HG03432 (cell line): ENCODE measurements at regions not wholly inside any gene's neighbourhood (a gene's known extent, or its start where the extent isn't known, plus 50 kb on each side); places are given as distances from the start of the nearest gene placed in this dataset.
"Not testable (repeated sequence)": the region's sequence is repeated elsewhere in the genome, so short reads cannot be mapped to it uniquely, and the experiment has no call there.

ENCODE experiments used
- ATAC-seq: cut with Tn5 transposase; IDR thresholded peaks from one replicate; pipeline ENCODE4 v1.9.1; 2021; ENCODE audit warnings: mild to moderate bottlenecking, moderate library complexity; ENCODE audit not compliant: unreplicated experiment

GRCh38 chr6:22349051-22349450 lies 52.2 kb upstream of the PRL start:
- ATAC-seq: no peak

GRCh38 chr6:22349528-22349927 lies 52.7 kb upstream of the PRL start:
- no peak for ATAC-seq

GRCh38 chr6:22350109-22350508 lies 53.3 kb upstream of the PRL start:
- no peak for ATAC-seq

- ATAC-seq: no peak
Measured at GRCh38 chr6:22353101-22353500, 56.3 kb upstream of the PRL start.

- ATAC-seq: no peak
Measured at GRCh38 chr6:22356362-22356940, 59.6 kb upstream of the PRL start.

GRCh38 chr6:22357724-22358189 lies 60.9 kb upstream of the PRL start:
- ATAC-seq: peak; percentile 84

GRCh38 chr6:22361576-22361975 lies 64.7 kb upstream of the PRL start:
- no peak for ATAC-seq

- no peak for ATAC-seq
Measured at GRCh38 chr6:22362361-22362760, 65.5 kb upstream of the PRL start.

GRCh38 chr6:22363166-22363713 lies 66.4 kb upstream of the PRL start:
- peak; percentile 23 for ATAC-seq

GRCh38 chr6:22363714-22364239 lies 66.9 kb upstream of the PRL start:
- ATAC-seq: peak; percentile 44

- no peak for ATAC-seq
Measured at GRCh38 chr6:22364306-22364705, 67.5 kb upstream of the PRL start.

GRCh38 chr6:22366214-22366613 lies 69.4 kb upstream of the PRL start:
- ATAC-seq: no peak

- ATAC-seq: no peak
Measured at GRCh38 chr6:22367346-22367745, 70.5 kb upstream of the PRL start.

- ATAC-seq: no peak
Measured at GRCh38 chr6:22368794-22369193, 72.0 kb upstream of the PRL start.

GRCh38 chr6:22372922-22373321 lies 76.1 kb upstream of the PRL start:
- ATAC-seq: peak; percentile 95

GRCh38 chr6:22374950-22375349 lies 78.1 kb upstream of the PRL start:
- not testable (repeated sequence) for ATAC-seq

GRCh38 chr6:22376293-22376692 lies 79.5 kb upstream of the PRL start:
- ATAC-seq: not testable (repeated sequence)

- ATAC-seq: not testable (repeated sequence)
Measured at GRCh38 chr6:22378536-22378935, 81.7 kb upstream of the PRL start.

GRCh38 chr6:22380236-22380635 lies 83.4 kb upstream of the PRL start:
- no peak for ATAC-seq

GRCh38 chr6:22381845-22382544 lies 85.2 kb upstream of the PRL start:
- no peak for ATAC-seq

GRCh38 chr6:22383016-22383415 lies 86.2 kb upstream of the PRL start:
- no peak for ATAC-seq

GRCh38 chr6:22392711-22393110 lies 95.9 kb upstream of the PRL start:
- no peak for ATAC-seq
